WTC11 (cell line): ENCODE measurements at regions not wholly inside any gene's neighbourhood (a gene's known extent, or its start where the extent isn't known, plus 50 kb on each side); places are given as distances from the start of the nearest gene placed in this dataset.

ENCODE experiments used
- ATAC-seq: fragments of 200-7000 bp; cut with Tn5 transposase; 2 replicates; pipeline ENCODE4 v1.10.0; 2021; ENCODE audit warnings: mild to moderate bottlenecking, moderate library complexity
- CTCF ChIA-PET: fragments of 300-600 bp; sonication (Branson Sonifier 250); formaldehyde crosslinking; loops from one replicate; lab custom pipeline; 2021; ENCODE audit warnings: antibody characterized with exemption; lab: Charles Lee
- POLR2A ChIA-PET: fragments of 350-600 bp; sonication (Branson Sonifier 250); formaldehyde crosslinking; loops from one replicate; lab custom pipeline; 2021; ENCODE audit warnings: antibody characterized with exemption; lab: Charles Lee
- DNase-seq: peaks from one replicate; pipeline ENCODE4 v3.0.0; 2021; ENCODE audit warnings: low spot score
- H3K27ac Mint-ChIP-seq: 2 replicates; pipeline ENCODE4 v1.8.0; 2021; ENCODE audit warnings: mixed read lengths
- H3K27me3 Mint-ChIP-seq: 2 replicates; pipeline ENCODE4 v1.8.0; 2021; ENCODE audit warnings: low read depth, mild to moderate bottlenecking, moderate library complexity, mixed read lengths
- H3K36me3 Mint-ChIP-seq: 2 replicates; pipeline ENCODE4 v1.8.0; 2021; ENCODE audit warnings: mixed read lengths
- H3K4me1 Mint-ChIP-seq: 2 replicates; pipeline ENCODE4 v1.8.0; 2022; ENCODE audit warnings: mixed read lengths
- H3K4me3 Mint-ChIP-seq: 2 replicates; pipeline ENCODE4 v1.8.0; 2021; ENCODE audit warnings: mild to moderate bottlenecking, moderate library complexity, mixed read lengths
- H3K9me3 Mint-ChIP-seq: 2 replicates; pipeline ENCODE4 v1.8.0; 2021; ENCODE audit warnings: mixed read lengths
- CREM ChIP-seq: sonication (generic); formaldehyde crosslinking; IDR thresholded peaks from 2 replicates; pipeline ENCODE4 v1.8.1; 2022; ENCODE audit warnings: mild to moderate bottlenecking, missing genetic modification reagents, moderate library complexity
- E2F4 ChIP-seq: sonication (generic); formaldehyde crosslinking; IDR thresholded peaks from 2 replicates; pipeline ENCODE4 v1.8.1; 2022; ENCODE audit warnings: low read depth, mild to moderate bottlenecking, moderate library complexity, missing genetic modification reagents, borderline replicate concordance
- ELF4 ChIP-seq: sonication (generic); formaldehyde crosslinking; IDR thresholded peaks from 2 replicates; pipeline ENCODE4 v1.8.1; 2022; ENCODE audit warnings: low read depth, mild to moderate bottlenecking, moderate library complexity, missing genetic modification reagents
- EMX1 ChIP-seq: fragments of 250-450 bp; sonication (Bioruptor Pico); IDR thresholded peaks from 2 replicates; pipeline ENCODE4 v1.8.0; 2021; ENCODE audit warnings: mild to moderate bottlenecking
- GABPB1 ChIP-seq: sonication (generic); formaldehyde crosslinking; IDR thresholded peaks from 2 replicates; pipeline ENCODE4 v1.8.1; 2023; ENCODE audit warnings: mild to moderate bottlenecking, missing genetic modification reagents
- GTF2I ChIP-seq: fragments of 250-450 bp; sonication (Bioruptor Pico); conservative IDR thresholded peaks from 2 replicates; pipeline ENCODE4 v1.4.0; 2021; ENCODE audit warnings: mild to moderate bottlenecking
- IRF2 ChIP-seq: sonication (generic); formaldehyde crosslinking; IDR thresholded peaks from 2 replicates; pipeline ENCODE4 v1.8.0; 2022; ENCODE audit warnings: low read depth, missing genetic modification reagents, borderline replicate concordance
- MYBL2 ChIP-seq: sonication (generic); formaldehyde crosslinking; IDR thresholded peaks from 2 replicates; pipeline ENCODE4 v1.8.1; 2023; ENCODE audit warnings: mild to moderate bottlenecking, moderate library complexity, missing genetic modification reagents
- RORB ChIP-seq: fragments of 250-450 bp; sonication (Bioruptor Pico); IDR thresholded peaks from 2 replicates; pipeline ENCODE4 v1.9.0; 2021; ENCODE audit warnings: mild to moderate bottlenecking
- SP1 ChIP-seq: sonication (generic); formaldehyde crosslinking; conservative IDR thresholded peaks from 2 replicates; pipeline ENCODE4 v1.8.1; 2022; ENCODE audit warnings: missing genetic modification reagents
- ZNF219 ChIP-seq: sonication (generic); formaldehyde crosslinking; IDR thresholded peaks from 2 replicates; pipeline ENCODE4 v1.8.0; 2023; ENCODE audit warnings: missing genetic modification reagents, mild to moderate bottlenecking, borderline replicate concordance
- TF ChIP-seq, protein P1 (sequence below): sonication (generic); formaldehyde crosslinking; IDR thresholded peaks from 2 replicates; pipeline ENCODE4 v1.8.1; 2022; ENCODE audit warnings: mild to moderate bottlenecking, moderate library complexity, missing genetic modification reagents
- TF ChIP-seq, protein P2 (sequence below): sonication (generic); formaldehyde crosslinking; IDR thresholded peaks from 2 replicates; pipeline ENCODE4 v1.8.1; 2023; ENCODE audit warnings: mild to moderate bottlenecking, missing genetic modification reagents
- TF ChIP-seq, protein P3 (sequence below): sonication (generic); formaldehyde crosslinking; IDR thresholded peaks from 2 replicates; pipeline ENCODE4 v1.8.0; 2022; ENCODE audit warnings: mild to moderate bottlenecking, missing genetic modification reagents
- TF ChIP-seq, protein P4 (sequence below): fragments of 250-450 bp; sonication (Bioruptor Pico); IDR thresholded peaks from 2 replicates; pipeline ENCODE4 v1.9.0; 2021; ENCODE audit warnings: mild to moderate bottlenecking
- TF ChIP-seq, protein P5 (sequence below): sonication (generic); formaldehyde crosslinking; conservative IDR thresholded peaks from 2 replicates; pipeline ENCODE4 v1.8.1; 2022; ENCODE audit warnings: mild to moderate bottlenecking, missing genetic modification reagents
- TF ChIP-seq, protein P6 (sequence below): fragments of 250-450 bp; sonication (Bioruptor Pico); conservative IDR thresholded peaks from 2 replicates; pipeline ENCODE4 v1.9.0; 2021; ENCODE audit warnings: mild to moderate bottlenecking
- TF ChIP-seq, protein P7 (sequence below): sonication (generic); formaldehyde crosslinking; IDR thresholded peaks from 2 replicates; pipeline ENCODE4 v1.8.0; 2022; ENCODE audit warnings: missing genetic modification reagents

GRCh38 chr4:28784188-28784587 lies 1923.5 kb downstream of the STIM2 start:
- Mint-ChIP-seq H3K36me3 (no peaks in the 10 kb centered on the region), H3K9me3 (no peaks in the 10 kb centered on the region), H3K27ac (no peak overlapping the region), H3K4me3 (no peak overlapping the region), H3K27me3 (no peaks in the 10 kb centered on the region), H3K4me1 (no peaks in the 10 kb centered on the region)
- TF ChIP-seq, protein P1, sequence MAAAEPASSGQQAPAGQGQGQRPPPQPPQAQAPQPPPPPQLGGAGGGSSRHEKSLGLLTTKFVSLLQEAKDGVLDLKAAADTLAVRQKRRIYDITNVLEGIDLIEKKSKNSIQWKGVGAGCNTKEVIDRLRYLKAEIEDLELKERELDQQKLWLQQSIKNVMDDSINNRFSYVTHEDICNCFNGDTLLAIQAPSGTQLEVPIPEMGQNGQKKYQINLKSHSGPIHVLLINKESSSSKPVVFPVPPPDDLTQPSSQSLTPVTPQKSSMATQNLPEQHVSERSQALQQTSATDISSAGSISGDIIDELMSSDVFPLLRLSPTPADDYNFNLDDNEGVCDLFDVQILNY (CRISPR knock-in tag): no peak
- TF ChIP-seq, protein P2, sequence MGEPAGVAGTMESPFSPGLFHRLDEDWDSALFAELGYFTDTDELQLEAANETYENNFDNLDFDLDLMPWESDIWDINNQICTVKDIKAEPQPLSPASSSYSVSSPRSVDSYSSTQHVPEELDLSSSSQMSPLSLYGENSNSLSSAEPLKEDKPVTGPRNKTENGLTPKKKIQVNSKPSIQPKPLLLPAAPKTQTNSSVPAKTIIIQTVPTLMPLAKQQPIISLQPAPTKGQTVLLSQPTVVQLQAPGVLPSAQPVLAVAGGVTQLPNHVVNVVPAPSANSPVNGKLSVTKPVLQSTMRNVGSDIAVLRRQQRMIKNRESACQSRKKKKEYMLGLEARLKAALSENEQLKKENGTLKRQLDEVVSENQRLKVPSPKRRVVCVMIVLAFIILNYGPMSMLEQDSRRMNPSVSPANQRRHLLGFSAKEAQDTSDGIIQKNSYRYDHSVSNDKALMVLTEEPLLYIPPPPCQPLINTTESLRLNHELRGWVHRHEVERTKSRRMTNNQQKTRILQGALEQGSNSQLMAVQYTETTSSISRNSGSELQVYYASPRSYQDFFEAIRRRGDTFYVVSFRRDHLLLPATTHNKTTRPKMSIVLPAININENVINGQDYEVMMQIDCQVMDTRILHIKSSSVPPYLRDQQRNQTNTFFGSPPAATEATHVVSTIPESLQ (CRISPR knock-in tag): no peak
- TF ChIP-seq CREM (CRISPR knock-in tag) (no peak), SP1 (CRISPR knock-in tag) (no peak), E2F4 (no peak), RORB (CRISPR knock-in tag) (no peak), IRF2 (no peak), EMX1 (no peak), ELF4 (CRISPR knock-in tag) (no peak)
- TF ChIP-seq, protein P3, sequence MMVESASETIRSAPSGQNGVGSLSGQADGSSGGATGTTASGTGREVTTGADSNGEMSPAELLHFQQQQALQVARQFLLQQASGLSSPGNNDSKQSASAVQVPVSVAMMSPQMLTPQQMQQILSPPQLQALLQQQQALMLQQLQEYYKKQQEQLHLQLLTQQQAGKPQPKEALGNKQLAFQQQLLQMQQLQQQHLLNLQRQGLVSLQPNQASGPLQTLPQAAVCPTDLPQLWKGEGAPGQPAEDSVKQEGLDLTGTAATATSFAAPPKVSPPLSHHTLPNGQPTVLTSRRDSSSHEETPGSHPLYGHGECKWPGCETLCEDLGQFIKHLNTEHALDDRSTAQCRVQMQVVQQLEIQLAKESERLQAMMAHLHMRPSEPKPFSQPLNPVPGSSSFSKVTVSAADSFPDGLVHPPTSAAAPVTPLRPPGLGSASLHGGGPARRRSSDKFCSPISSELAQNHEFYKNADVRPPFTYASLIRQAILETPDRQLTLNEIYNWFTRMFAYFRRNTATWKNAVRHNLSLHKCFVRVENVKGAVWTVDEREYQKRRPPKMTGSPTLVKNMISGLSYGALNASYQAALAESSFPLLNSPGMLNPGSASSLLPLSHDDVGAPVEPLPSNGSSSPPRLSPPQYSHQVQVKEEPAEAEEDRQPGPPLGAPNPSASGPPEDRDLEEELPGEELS (CRISPR knock-in tag): no peak
- TF ChIP-seq, protein P4, sequence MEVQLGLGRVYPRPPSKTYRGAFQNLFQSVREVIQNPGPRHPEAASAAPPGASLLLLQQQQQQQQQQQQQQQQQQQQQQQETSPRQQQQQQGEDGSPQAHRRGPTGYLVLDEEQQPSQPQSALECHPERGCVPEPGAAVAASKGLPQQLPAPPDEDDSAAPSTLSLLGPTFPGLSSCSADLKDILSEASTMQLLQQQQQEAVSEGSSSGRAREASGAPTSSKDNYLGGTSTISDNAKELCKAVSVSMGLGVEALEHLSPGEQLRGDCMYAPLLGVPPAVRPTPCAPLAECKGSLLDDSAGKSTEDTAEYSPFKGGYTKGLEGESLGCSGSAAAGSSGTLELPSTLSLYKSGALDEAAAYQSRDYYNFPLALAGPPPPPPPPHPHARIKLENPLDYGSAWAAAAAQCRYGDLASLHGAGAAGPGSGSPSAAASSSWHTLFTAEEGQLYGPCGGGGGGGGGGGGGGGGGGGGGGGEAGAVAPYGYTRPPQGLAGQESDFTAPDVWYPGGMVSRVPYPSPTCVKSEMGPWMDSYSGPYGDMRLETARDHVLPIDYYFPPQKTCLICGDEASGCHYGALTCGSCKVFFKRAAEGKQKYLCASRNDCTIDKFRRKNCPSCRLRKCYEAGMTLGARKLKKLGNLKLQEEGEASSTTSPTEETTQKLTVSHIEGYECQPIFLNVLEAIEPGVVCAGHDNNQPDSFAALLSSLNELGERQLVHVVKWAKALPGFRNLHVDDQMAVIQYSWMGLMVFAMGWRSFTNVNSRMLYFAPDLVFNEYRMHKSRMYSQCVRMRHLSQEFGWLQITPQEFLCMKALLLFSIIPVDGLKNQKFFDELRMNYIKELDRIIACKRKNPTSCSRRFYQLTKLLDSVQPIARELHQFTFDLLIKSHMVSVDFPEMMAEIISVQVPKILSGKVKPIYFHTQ (CRISPR knock-in tag): no peak
- TF ChIP-seq, protein P5, sequence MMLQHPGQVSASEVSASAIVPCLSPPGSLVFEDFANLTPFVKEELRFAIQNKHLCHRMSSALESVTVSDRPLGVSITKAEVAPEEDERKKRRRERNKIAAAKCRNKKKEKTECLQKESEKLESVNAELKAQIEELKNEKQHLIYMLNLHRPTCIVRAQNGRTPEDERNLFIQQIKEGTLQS (CRISPR knock-in tag): no peak
- ChIA-PET POLR2A (no interaction called here), CTCF (no interaction called here)
- no peak for ATAC-seq
- DNase-seq: no peak

DNA sequence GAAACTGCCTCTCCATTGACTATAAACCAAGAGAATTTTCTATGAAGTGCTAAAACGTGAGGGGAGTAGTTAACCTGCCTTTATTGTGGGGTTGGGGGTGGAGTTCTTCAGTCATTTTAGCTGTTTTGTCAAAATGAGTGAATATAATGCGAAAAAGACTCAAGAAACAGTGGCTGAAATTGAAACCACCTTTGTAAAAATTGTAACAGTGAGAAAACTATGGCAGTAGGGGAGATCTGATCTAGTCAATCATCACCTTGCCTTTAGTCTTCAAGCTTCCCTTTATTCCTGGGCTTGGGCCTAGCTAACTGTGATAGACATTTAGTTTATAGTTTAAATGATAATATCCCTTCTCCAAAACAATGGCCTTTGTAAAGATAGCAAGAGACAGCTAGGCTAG lies 1927.3 kb downstream of the STIM2 start:
- ChIA-PET POLR2A (no interaction called here), CTCF (no interaction called here)
- H3K27ac Mint-ChIP-seq: no peak overlapping the region

More for the DNA sequence above, 1927.3 kb downstream of the STIM2 start:
- no peaks in the 10 kb centered on the region for H3K9me3 Mint-ChIP-seq
- no peaks in the 10 kb centered on the region for H3K4me1 Mint-ChIP-seq
- no peak for DNase-seq
- H3K36me3 Mint-ChIP-seq: no peaks in the 10 kb centered on the region
- no peak overlapping the region for H3K4me3 Mint-ChIP-seq
- H3K27me3 Mint-ChIP-seq: no peaks in the 10 kb centered on the region
- no peak for ATAC-seq
- TF ChIP-seq ZNF219 (CRISPR knock-in tag): no peak
- TF ChIP-seq, protein P6, sequence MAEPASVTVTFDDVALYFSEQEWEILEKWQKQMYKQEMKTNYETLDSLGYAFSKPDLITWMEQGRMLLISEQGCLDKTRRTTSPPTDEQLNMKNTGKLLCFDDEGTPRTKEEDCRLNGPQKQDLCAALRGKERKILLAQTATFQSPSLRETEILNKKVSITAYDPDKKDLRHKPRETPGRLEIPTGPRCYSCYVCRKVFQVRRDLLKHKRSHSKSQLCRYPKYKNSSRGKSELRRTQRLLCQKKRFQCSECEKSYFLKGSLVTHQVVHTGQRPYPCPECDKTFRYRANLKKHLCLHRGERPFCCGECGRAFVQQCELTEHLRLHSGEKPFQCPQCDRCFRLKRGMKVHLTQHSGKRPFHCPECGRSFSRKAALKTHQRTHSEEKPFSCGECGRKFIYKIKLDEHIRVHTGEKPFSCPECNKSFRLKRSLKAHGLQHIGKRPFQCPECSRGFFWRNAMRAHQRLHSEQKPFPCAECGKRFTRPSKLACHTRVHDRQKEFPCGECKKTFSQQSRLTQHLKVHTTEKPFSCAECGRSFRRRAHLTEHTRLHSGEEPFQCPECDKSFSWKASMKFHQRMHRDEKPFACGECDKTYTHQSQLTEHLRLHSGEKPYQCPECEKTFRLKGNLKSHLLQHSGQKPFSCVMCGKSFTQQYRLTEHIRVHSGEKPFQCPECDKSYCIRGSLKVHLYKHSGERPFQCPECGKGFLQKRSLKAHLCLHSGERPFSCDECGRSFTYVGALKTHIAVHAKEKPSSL: no peak
- TF ChIP-seq, protein P7, sequence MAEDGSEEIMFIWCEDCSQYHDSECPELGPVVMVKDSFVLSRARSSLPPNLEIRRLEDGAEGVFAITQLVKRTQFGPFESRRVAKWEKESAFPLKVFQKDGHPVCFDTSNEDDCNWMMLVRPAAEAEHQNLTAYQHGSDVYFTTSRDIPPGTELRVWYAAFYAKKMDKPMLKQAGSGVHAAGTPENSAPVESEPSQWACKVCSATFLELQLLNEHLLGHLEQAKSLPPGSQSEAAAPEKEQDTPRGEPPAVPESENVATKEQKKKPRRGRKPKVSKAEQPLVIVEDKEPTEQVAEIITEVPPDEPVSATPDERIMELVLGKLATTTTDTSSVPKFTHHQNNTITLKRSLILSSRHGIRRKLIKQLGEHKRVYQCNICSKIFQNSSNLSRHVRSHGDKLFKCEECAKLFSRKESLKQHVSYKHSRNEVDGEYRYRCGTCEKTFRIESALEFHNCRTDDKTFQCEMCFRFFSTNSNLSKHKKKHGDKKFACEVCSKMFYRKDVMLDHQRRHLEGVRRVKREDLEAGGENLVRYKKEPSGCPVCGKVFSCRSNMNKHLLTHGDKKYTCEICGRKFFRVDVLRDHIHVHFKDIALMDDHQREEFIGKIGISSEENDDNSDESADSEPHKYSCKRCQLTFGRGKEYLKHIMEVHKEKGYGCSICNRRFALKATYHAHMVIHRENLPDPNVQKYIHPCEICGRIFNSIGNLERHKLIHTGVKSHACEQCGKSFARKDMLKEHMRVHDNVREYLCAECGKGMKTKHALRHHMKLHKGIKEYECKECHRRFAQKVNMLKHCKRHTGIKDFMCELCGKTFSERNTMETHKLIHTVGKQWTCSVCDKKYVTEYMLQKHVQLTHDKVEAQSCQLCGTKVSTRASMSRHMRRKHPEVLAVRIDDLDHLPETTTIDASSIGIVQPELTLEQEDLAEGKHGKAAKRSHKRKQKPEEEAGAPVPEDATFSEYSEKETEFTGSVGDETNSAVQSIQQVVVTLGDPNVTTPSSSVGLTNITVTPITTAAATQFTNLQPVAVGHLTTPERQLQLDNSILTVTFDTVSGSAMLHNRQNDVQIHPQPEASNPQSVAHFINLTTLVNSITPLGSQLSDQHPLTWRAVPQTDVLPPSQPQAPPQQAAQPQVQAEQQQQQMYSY (CRISPR knock-in tag): no peak
- TF ChIP-seq RORB (CRISPR knock-in tag): no peak
- no peak for TF ChIP-seq MYBL2 (CRISPR knock-in tag)
- TF ChIP-seq GABPB1: no peak
- TF ChIP-seq GTF2I (CRISPR knock-in tag): no peak
